Muscle layer of duodenum (tissue), 2 donors: ENCODE measurements at regions not wholly inside any gene's neighbourhood (a gene's known extent, or its start where the extent isn't known, plus 50 kb on each side); places are given as distances from the start of the nearest gene placed in this dataset.

Source experiments
- H3K27ac ChIP-seq: one replicate; pipeline ENCODE4 v1.7.0; 2013; ENCODE audit warnings: mild to moderate bottlenecking, low read length
- H3K27me3 ChIP-seq: one replicate; pipeline ENCODE4 v1.7.0; 2013; ENCODE audit warnings: low read depth, mild to moderate bottlenecking, control low read depth, low read length
- H3K36me3 ChIP-seq, 2 donors: one replicate each; pipeline ENCODE4 v1.7.0; 2013; ENCODE audit warnings: low read length in 2 of 2, control low read depth in 1 of 2, mild to moderate bottlenecking in 1 of 2; ENCODE audit not compliant: insufficient read depth in 2 of 2, control insufficient read depth in 1 of 2
- H3K4me1 ChIP-seq, 2 donors: one replicate each; pipeline ENCODE4 v1.7.0; 2013; ENCODE audit warnings: low read length in 2 of 2, mild to moderate bottlenecking in 2 of 2, control low read depth in 1 of 2, moderate library complexity in 1 of 2; ENCODE audit not compliant: insufficient read depth in 2 of 2, control insufficient read depth in 1 of 2
- H3K4me3 ChIP-seq, 2 donors: one replicate each; pipeline ENCODE4 v1.7.0; 2013; ENCODE audit warnings: low read length in 2 of 2, low read depth in 1 of 2, mild to moderate bottlenecking in 1 of 2
- H3K9me3 ChIP-seq, 2 donors: one replicate each; pipeline ENCODE4 v1.7.0; 2013; ENCODE audit warnings: low read length in 2 of 2, control low read depth in 1 of 2, mild to moderate bottlenecking in 1 of 2; ENCODE audit not compliant: control insufficient read depth in 1 of 2
- donor health status: healthy.

DNA sequence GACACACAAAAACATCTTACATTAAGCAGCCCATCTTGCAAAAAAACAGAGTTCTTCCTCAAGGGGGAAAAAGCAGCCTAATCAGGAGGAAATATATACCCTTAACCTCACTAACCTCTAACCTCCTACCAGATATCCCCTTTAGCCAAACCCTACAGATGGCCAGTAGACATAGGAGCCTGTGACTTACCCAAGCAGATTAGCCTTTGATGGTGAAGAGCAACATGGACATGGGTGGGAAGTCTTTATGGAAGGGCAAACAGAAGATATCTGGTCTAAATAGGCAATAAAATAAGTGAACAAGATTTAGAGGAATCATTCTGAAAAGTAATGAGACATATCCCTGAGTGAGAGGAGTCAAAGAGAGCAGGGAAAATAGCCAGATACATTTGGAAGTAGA, 119.4 kb upstream of the ARPP21 start:
- no peak overlapping the region for H3K27ac ChIP-seq
- H3K4me3 ChIP-seq = no peak overlapping the region
- H3K36me3 ChIP-seq = no peaks in the 10 kb centered on the region
- H3K9me3 ChIP-seq = no peaks in the 10 kb centered on the region
- H3K4me1 ChIP-seq = no peaks in the 10 kb centered on the region
- no peaks in the 10 kb centered on the region for H3K27me3 ChIP-seq

DNA sequence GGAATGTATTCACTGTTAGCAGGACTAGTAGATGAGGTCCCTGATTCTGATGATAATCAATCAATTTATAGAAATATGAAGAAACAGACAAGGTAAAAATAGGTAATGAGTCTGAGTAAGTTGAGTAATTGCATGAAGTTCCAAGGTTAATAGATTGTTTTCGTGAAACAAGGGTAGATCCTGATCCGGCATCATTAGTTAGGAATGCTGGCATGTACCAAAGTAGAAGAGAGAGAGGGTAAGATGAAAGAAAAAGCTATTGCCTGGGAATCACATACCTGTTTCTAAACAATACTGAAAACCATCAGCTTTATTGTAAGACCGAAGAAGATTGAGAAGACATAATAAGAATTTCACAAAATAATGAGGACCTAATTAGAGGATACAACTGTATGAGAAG, 118.1 kb upstream of the ARPP21 start:
- Histone ChIP-seq H3K36me3 (no peaks in the 10 kb centered on the region), H3K4me3 (no peak overlapping the region), H3K27ac (no peak overlapping the region), H3K4me1 (no peaks in the 10 kb centered on the region), H3K27me3 (no peaks in the 10 kb centered on the region), H3K9me3 (no peaks in the 10 kb centered on the region)

- Histone ChIP-seq H3K27me3 (no peaks in the 10 kb centered on the region), H3K4me3 (no peak overlapping the region), H3K9me3 (no peaks in the 10 kb centered on the region), H3K27ac (no peak overlapping the region), H3K4me1 (no peaks in the 10 kb centered on the region), H3K36me3 (no peaks in the 10 kb centered on the region)
These were observed 116.9 kb upstream of the ARPP21 start for GRCh38 chr3:35522450-35522849.

GRCh38 chr3:35523074-35523473, 116.3 kb upstream of the ARPP21 start:
- H3K4me3 ChIP-seq = no peak overlapping the region
- H3K36me3 ChIP-seq = no peaks in the 10 kb centered on the region
- no peaks in the 10 kb centered on the region for H3K4me1 ChIP-seq

GRCh38 chr3:35523838-35524237, 115.5 kb upstream of the ARPP21 start:
- H3K9me3 ChIP-seq = no peaks in the 10 kb centered on the region
- no peaks in the 10 kb centered on the region for H3K27me3 ChIP-seq
- no peak overlapping the region for H3K27ac ChIP-seq
- H3K4me3 ChIP-seq = no peak overlapping the region
- no peaks in the 10 kb centered on the region for H3K4me1 ChIP-seq
- no peaks in the 10 kb centered on the region for H3K36me3 ChIP-seq

More at GRCh38 chr3:35523074-35523473, 116.3 kb upstream of the ARPP21 start:
- H3K27me3 ChIP-seq = no peaks in the 10 kb centered on the region
- no peaks in the 10 kb centered on the region for H3K9me3 ChIP-seq
- no peak overlapping the region for H3K27ac ChIP-seq

DNA sequence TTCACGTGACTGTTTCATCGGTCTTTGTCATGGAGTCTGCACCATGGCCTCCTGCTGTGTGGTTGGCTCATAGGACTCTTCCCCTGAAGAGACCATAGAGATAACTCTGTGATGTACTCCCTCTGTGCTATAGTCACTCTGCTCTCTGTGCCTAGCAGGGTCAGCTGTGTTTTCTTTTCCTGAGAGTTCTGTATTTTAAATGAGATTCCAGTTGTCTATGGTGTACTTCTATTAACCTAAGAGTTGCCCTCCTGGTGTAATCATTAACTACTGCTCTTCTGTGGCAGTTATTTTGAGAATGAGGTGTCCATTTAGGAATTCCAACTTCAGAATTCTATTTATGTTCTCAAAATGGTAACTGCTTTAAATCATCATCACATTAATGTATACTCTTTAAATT, 114.5 kb upstream of the ARPP21 start:
- no peaks in the 10 kb centered on the region for H3K27me3 ChIP-seq
- no peak overlapping the region for H3K27ac ChIP-seq
- H3K36me3 ChIP-seq = no peaks in the 10 kb centered on the region
- no peaks in the 10 kb centered on the region for H3K4me1 ChIP-seq
- no peak overlapping the region for H3K4me3 ChIP-seq
- H3K9me3 ChIP-seq = no peaks in the 10 kb centered on the region

DNA sequence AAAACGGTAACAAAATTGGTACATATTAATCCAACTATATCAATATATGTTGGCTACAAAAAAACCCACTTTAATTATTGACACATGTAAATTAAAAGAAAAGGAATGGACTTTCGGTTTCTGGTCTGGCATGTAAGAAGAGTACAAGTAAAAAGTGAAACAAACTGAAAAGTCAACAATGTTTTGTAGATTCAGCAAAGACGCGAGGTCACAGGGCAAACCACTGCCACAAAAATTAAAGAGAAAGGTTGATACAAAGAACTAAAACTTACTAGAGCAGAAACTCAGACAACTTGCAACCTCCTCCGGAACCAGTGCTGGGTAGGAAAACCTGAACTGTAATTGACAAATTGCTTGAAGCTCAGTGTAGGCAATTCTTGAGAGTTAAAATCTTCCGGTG, 110.6 kb upstream of the ARPP21 start:
- H3K4me3 ChIP-seq = no peak overlapping the region
- no peak overlapping the region for H3K27ac ChIP-seq

GRCh38 chr3:35529337-35529736, 110.0 kb upstream of the ARPP21 start:
- no peak overlapping the region for H3K4me3 ChIP-seq
- no peak overlapping the region for H3K27ac ChIP-seq
- no peaks in the 10 kb centered on the region for H3K4me1 ChIP-seq
- H3K36me3 ChIP-seq = no peaks in the 10 kb centered on the region
- no peaks in the 10 kb centered on the region for H3K27me3 ChIP-seq
- no peaks in the 10 kb centered on the region for H3K9me3 ChIP-seq

More for the DNA sequence above, 110.6 kb upstream of the ARPP21 start:
- no peaks in the 10 kb centered on the region for H3K27me3 ChIP-seq
- no peaks in the 10 kb centered on the region for H3K36me3 ChIP-seq
- no peaks in the 10 kb centered on the region for H3K9me3 ChIP-seq
- H3K4me1 ChIP-seq = no peaks in the 10 kb centered on the region

DNA sequence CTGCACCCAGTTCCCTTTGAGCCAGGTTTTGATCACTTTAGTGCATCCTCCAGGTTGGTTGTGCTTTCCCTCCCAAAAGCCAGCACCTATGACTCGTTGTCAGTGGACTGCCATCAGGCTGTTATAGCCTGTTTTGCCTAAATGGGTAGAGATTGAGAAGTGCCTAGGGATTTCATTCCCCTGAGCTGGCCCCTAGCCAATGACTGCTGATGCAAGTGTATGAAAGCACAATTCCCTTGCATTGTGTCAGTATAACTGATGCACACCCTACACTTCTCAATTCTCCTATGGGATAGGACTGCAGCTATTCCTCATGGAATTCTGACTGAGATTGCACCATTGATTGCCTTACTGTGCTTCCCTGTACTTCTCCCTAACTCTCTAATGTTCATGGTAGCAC, 102.1 kb upstream of the ARPP21 start:
- Histone ChIP-seq H3K27ac (no peak overlapping the region), H3K27me3 (no peaks in the 10 kb centered on the region), H3K36me3 (no peaks in the 10 kb centered on the region), H3K4me3 (no peak overlapping the region), H3K4me1 (no peaks in the 10 kb centered on the region), H3K9me3 (no peaks in the 10 kb centered on the region)

- H3K27ac ChIP-seq = no peak overlapping the region
- H3K4me1 ChIP-seq = no peaks in the 10 kb centered on the region
These were observed 94.3 kb upstream of the ARPP21 start for GRCh38 chr3:35544976-35545375.

GRCh38 chr3:35549690-35550089, 89.6 kb upstream of the ARPP21 start:
- no peaks in the 10 kb centered on the region for H3K4me1 ChIP-seq
- no peak overlapping the region for H3K4me3 ChIP-seq
- no peak overlapping the region for H3K27ac ChIP-seq
- H3K9me3 ChIP-seq = no peaks in the 10 kb centered on the region
- no peaks in the 10 kb centered on the region for H3K36me3 ChIP-seq
- H3K27me3 ChIP-seq = no peaks in the 10 kb centered on the region

More at GRCh38 chr3:35544976-35545375, 94.3 kb upstream of the ARPP21 start:
- H3K4me3 ChIP-seq = no peak overlapping the region
- no peaks in the 10 kb centered on the region for H3K27me3 ChIP-seq
- no peaks in the 10 kb centered on the region for H3K36me3 ChIP-seq
- H3K9me3 ChIP-seq = no peaks in the 10 kb centered on the region

- Histone ChIP-seq H3K4me1 (no peaks in the 10 kb centered on the region), H3K27me3 (no peaks in the 10 kb centered on the region), H3K27ac (no peak overlapping the region), H3K36me3 (no peaks in the 10 kb centered on the region), H3K4me3 (no peak overlapping the region), H3K9me3 (peaks cover 0 to 15% of the 10 kb centered on the region in 2 donors)
These were observed 77.2 kb upstream of the ARPP21 start for GRCh38 chr3:35562141-35562540.
